ENCODE measurements at regions not wholly inside any gene's neighbourhood (a gene's known extent, or its start where the extent isn't known, plus 50 kb on each side); places are given as distances from the start of the nearest gene placed in this dataset.

- no peak overlapping the region for H2AFZ ChIP-seq (ENCODE audit: low read depth, low read length, poor library complexity, severe bottlenecking)
- no peaks in the 10 kb centered on the region for H3K4me1 ChIP-seq (ENCODE audit: control insufficient read depth in 1 of 2, insufficient read depth in 2 of 2, low read length in 2 of 2)
- H3K4me2 ChIP-seq (ENCODE audit: low read length), result no peak overlapping the region
- POLR2A ChIA-PET, result no interaction called here
- DNase-seq (ENCODE audit: low read depth, low spot score), result no peak
- intact Hi-C loops (cut with micrococcal nuclease), result loop anchor here (10.0 kb wide), 1 partner anchor 47 kb away; no protein-coding TSS in a partner anchor
- H3K9ac ChIP-seq (ENCODE audit: low read length), result no peak overlapping the region
- CTCF ChIA-PET, result no interaction called here
- RAD21 ChIA-PET (ENCODE audit: low non-redundant PET in 1 of 2, low total read pairs in 2 of 2, uncharacterized antibody in 2 of 2, unreplicated experiment in 2 of 2), result no interaction called here
- H3K9me2 ChIP-seq (ENCODE audit: insufficient read depth), result no peaks in the 10 kb centered on the region
- BruUV-seq (replicated peaks), result no TSS peak
- no peak overlapping the region for H3K27ac ChIP-seq (ENCODE audit: low read depth, low read length)
- TF ChIP-seq POLR2A (IDR thresholded peaks at IDR 0.05; ENCODE audit: borderline replicate concordance, extremely low read depth, insufficient read depth, insufficient read length) (no peak), SRF (IDR thresholded peaks at IDR 0.05; ENCODE audit: low read depth) (no peak), YY1 (IDR thresholded peaks at IDR 0.05; ENCODE audit: extremely low read depth, insufficient replicate concordance, low read depth, low read length) (no peak), TCF7L2 (IDR thresholded peaks at IDR 0.05; ENCODE audit: borderline replicate concordance, extremely low read depth, insufficient read depth, insufficient read length) (no peak), ZNF274 (IDR thresholded peaks at IDR 0.05; ENCODE audit: low read depth, low read length) (no peak), ELF1 (IDR thresholded peaks at IDR 0.05; ENCODE audit: borderline replicate concordance, low read depth) (no peak), EZH2 (IDR thresholded peaks at IDR 0.05) (no peak), EGR1 (IDR thresholded peaks at IDR 0.05; ENCODE audit: low read depth) (no peak), EZH2phosphoT487 (IDR thresholded peaks at IDR 0.05; ENCODE audit: borderline replicate concordance) (no peak), CTCF (IDR thresholded peaks at IDR 0.05 in 2 of 3, conservative IDR thresholded peaks at IDR 0.05 in 1 of 3; ENCODE audit: borderline replicate concordance in 1 of 3, insufficient read depth in 1 of 3, low read depth in 2 of 3, low read length in 2 of 3) (no peak), RAD21 (IDR thresholded peaks at IDR 0.05; ENCODE audit: low read depth) (no peak), ZFX (IDR thresholded peaks at IDR 0.05) (no peak), FOSL1 (IDR thresholded peaks at IDR 0.05; ENCODE audit: low read depth) (no peak), CBX3 (IDR thresholded peaks at IDR 0.05; ENCODE audit: low read depth) (no peak)
- TF ChIP-seq, protein P1, sequence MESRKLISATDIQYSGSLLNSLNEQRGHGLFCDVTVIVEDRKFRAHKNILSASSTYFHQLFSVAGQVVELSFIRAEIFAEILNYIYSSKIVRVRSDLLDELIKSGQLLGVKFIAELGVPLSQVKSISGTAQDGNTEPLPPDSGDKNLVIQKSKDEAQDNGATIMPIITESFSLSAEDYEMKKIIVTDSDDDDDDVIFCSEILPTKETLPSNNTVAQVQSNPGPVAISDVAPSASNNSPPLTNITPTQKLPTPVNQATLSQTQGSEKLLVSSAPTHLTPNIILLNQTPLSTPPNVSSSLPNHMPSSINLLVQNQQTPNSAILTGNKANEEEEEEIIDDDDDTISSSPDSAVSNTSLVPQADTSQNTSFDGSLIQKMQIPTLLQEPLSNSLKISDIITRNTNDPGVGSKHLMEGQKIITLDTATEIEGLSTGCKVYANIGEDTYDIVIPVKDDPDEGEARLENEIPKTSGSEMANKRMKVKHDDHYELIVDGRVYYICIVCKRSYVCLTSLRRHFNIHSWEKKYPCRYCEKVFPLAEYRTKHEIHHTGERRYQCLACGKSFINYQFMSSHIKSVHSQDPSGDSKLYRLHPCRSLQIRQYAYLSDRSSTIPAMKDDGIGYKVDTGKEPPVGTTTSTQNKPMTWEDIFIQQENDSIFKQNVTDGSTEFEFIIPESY (IDR thresholded peaks at IDR 0.05; ENCODE audit: extremely low read depth, insufficient replicate concordance, low read length), result no peak
- TF ChIP-seq, protein P2, sequence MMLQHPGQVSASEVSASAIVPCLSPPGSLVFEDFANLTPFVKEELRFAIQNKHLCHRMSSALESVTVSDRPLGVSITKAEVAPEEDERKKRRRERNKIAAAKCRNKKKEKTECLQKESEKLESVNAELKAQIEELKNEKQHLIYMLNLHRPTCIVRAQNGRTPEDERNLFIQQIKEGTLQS (IDR thresholded peaks at IDR 0.05), result no peak
- TF ChIP-seq, protein P3, sequence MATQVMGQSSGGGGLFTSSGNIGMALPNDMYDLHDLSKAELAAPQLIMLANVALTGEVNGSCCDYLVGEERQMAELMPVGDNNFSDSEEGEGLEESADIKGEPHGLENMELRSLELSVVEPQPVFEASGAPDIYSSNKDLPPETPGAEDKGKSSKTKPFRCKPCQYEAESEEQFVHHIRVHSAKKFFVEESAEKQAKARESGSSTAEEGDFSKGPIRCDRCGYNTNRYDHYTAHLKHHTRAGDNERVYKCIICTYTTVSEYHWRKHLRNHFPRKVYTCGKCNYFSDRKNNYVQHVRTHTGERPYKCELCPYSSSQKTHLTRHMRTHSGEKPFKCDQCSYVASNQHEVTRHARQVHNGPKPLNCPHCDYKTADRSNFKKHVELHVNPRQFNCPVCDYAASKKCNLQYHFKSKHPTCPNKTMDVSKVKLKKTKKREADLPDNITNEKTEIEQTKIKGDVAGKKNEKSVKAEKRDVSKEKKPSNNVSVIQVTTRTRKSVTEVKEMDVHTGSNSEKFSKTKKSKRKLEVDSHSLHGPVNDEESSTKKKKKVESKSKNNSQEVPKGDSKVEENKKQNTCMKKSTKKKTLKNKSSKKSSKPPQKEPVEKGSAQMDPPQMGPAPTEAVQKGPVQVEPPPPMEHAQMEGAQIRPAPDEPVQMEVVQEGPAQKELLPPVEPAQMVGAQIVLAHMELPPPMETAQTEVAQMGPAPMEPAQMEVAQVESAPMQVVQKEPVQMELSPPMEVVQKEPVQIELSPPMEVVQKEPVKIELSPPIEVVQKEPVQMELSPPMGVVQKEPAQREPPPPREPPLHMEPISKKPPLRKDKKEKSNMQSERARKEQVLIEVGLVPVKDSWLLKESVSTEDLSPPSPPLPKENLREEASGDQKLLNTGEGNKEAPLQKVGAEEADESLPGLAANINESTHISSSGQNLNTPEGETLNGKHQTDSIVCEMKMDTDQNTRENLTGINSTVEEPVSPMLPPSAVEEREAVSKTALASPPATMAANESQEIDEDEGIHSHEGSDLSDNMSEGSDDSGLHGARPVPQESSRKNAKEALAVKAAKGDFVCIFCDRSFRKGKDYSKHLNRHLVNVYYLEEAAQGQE (IDR thresholded peaks at IDR 0.05; ENCODE audit: low read depth), result no peak
- TF ChIP-seq, protein P4, sequence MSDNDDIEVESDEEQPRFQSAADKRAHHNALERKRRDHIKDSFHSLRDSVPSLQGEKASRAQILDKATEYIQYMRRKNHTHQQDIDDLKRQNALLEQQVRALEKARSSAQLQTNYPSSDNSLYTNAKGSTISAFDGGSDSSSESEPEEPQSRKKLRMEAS (IDR thresholded peaks at IDR 0.05), result no peak
- no peaks in the 10 kb centered on the region for H3K79me2 ChIP-seq (ENCODE audit: insufficient read depth, low read length)
- H3K27me3 ChIP-seq (ENCODE audit: insufficient read depth, low read length), result no peaks in the 10 kb centered on the region; the same call in 1 of the 2 replicates
- ATAC-seq, result no peak
- no peak overlapping the region for H3K4me3 ChIP-seq (replicated peaks in 1 of 2; ENCODE audit: low read depth in 1 of 2, low read length in 2 of 2)
- no peaks in the 10 kb centered on the region for H3K9me3 ChIP-seq (ENCODE audit: control insufficient read depth in 1 of 2, insufficient read depth in 1 of 2, low read depth in 1 of 2, low read length in 2 of 2)
- no peaks in the 10 kb centered on the region for H4K20me1 ChIP-seq (ENCODE audit: insufficient read depth)
- no peaks in the 10 kb centered on the region for H3K36me3 ChIP-seq (ENCODE audit: control insufficient read depth in 1 of 2, insufficient read depth in 2 of 2, low read length in 2 of 2)
Measured at GRCh38 chr9:27861887-27862286, 288.6 kb upstream of the C9orf72 start.
